ENCODE measurements at regions not wholly inside any gene's neighbourhood (a gene's known extent, or its start where the extent isn't known, plus 50 kb on each side); places are given as distances from the start of the nearest gene placed in this dataset.

DNA sequence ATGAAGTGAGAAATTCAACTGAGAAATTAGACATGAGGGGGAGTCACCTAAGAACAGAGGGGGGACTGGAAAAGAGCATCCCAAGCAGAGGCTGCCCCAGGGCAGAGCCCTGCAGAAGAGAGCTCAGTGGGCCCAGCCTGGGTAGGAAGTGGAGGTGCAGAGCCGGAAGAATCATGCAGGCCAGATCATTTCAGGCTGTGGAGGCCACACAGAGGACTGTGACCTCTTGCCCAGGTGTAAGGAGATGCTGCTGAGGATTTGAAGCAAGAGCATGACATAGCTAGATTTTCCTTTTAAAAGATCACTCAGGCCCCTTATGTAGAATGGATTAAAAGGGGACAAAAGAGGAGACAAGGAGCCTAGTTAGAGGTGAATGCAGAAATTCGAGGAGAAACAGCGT is 63.9 kb upstream of the SPATA13 start:
- intact Hi-C loops (cut with DNase I) = no loop called here
- no peak for TF ChIP-seq CTCF (IDR thresholded peaks at IDR 0.05)
- TF ChIP-seq POLR2A (IDR thresholded peaks at IDR 0.05) = no peak
- H3K4me1 ChIP-seq = peaks cover 6% of the 10 kb centered on the region
- DNase-seq = no peak
- no peak for ATAC-seq
- no peaks in the 10 kb centered on the region for H3K36me3 ChIP-seq (replicated peaks in 1 of 2; ENCODE audit: insufficient read depth in 1 of 2, low read depth in 2 of 2)
- WGBS, 2 donors = 80 to 92% methylated on average over 3 of the region's 3 CpGs
- H3K4me3 ChIP-seq = no peak overlapping the region
- no peaks in the 10 kb centered on the region for H3K27me3 ChIP-seq
- H3K9me3 ChIP-seq = no peaks in the 10 kb centered on the region
- H3K27ac ChIP-seq = no peak overlapping the region

DNA sequence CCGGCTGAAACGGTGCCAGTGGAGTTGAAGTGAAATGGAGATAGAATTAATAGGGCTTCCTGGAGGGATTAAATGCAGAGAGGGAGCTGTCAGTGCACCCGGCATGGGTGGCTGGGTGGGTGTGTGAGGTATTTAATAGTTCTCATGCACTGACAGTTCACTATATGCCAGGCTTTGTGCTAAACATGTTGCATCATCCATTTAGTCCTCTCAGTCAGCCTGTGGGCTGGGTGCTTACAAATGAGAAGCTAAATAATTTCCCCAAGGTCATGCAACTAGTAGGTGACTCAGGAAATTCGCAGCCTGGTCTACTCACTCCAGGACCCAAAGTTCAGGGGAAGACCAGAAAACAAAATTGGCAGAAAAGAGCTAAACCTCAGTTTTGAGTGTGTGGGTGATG is 63.5 kb upstream of the SPATA13 start:
- H3K27me3 ChIP-seq = no peaks in the 10 kb centered on the region

GRCh38 chr13:24097667-24098066 is 62.9 kb upstream of the SPATA13 start:
- H3K27me3 ChIP-seq = no peaks in the 10 kb centered on the region
- peaks cover 6% of the 10 kb centered on the region for H3K4me1 ChIP-seq
- intact Hi-C loops (cut with DNase I) = no loop called here

More for the DNA sequence above, 63.5 kb upstream of the SPATA13 start:
- peak in 1 of 4 donors; percentile 17 for DNase-seq
- Histone ChIP-seq H3K9me3 (no peaks in the 10 kb centered on the region), H3K4me3 (no peak overlapping the region), H3K36me3 (replicated peaks in 1 of 2; ENCODE audit: insufficient read depth in 1 of 2, low read depth in 2 of 2) (no peaks in the 10 kb centered on the region), H3K4me1 (peaks cover 6% of the 10 kb centered on the region), H3K27ac (no peak overlapping the region)
- 62 to 70% methylated on average over 4 of the region's 4 CpGs for WGBS, 2 donors
- intact Hi-C loops (cut with DNase I) = no loop called here
- ATAC-seq = peak; percentile 55
- TF ChIP-seq CTCF (IDR thresholded peaks at IDR 0.05) = no peak

DNA sequence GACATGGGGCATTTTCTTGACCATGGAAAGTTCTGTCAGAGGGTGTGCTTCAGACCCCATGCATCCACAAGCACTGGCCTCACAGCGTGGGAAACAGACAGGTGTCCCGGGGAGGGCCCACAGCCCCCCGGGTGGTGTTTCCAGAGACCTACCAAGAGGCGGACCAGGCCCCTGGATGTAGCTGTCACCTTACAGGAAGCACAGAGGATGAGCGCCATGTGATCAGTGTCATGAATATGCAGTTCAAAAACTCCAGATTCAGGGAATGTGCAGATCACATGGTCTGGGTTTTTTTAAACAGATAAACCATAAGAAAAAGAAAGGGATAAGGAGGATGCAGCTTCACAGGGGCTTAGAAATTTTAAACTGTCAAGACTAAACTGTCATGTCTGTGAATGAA is 61.0 kb upstream of the SPATA13 start:
- intact Hi-C loops (cut with DNase I) = no loop called here
- peaks cover 6% of the 10 kb centered on the region for H3K4me1 ChIP-seq
- no peaks in the 10 kb centered on the region for H3K36me3 ChIP-seq (replicated peaks in 1 of 2; ENCODE audit: insufficient read depth in 1 of 2, low read depth in 2 of 2)
- no peaks in the 10 kb centered on the region for H3K9me3 ChIP-seq
- no peak overlapping the region for H3K4me3 ChIP-seq
- ATAC-seq = no peak
- TF ChIP-seq CTCF (IDR thresholded peaks at IDR 0.05) (no peak), POLR2A (IDR thresholded peaks at IDR 0.05) (no peak)
- H3K27me3 ChIP-seq = no peaks in the 10 kb centered on the region
- no peak overlapping the region for H3K27ac ChIP-seq
- DNase-seq = no peak
- WGBS, 2 donors = 50 to 57% methylated on average over 4 to 5 of the region's 5 CpGs

More at GRCh38 chr13:24097667-24098066, 62.9 kb upstream of the SPATA13 start:
- no peak for DNase-seq
- no peaks in the 10 kb centered on the region for H3K9me3 ChIP-seq
- WGBS, 2 donors = 72 to 87% methylated on average over 6 of the region's 6 CpGs
- no peak for TF ChIP-seq POLR2A (IDR thresholded peaks at IDR 0.05)
- TF ChIP-seq CTCF (IDR thresholded peaks at IDR 0.05) = no peak
- H3K27ac ChIP-seq = no peak overlapping the region
- no peaks in the 10 kb centered on the region for H3K36me3 ChIP-seq (replicated peaks in 1 of 2; ENCODE audit: insufficient read depth in 1 of 2, low read depth in 2 of 2)
- H3K4me3 ChIP-seq = no peak overlapping the region
- no peak for ATAC-seq

DNA sequence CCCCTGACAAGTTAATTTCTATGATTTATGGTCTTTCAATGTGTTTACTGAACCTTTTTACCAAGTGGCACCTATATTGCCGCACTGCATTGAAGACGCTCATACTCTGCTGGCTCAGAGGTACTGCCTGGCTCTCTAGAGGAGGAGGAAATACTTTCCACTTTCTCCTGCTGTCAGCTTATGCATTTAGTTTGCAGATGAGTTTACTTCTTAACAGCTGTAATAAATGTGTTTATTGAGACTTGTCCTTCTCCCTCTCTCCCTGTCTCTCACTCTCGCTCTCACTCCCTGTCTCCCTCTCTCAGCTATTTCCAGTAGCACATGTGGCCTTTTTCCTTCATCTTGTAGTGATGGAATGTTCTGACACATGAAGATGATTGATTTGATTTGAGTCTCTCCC is 60.3 kb upstream of the SPATA13 start:
- ATAC-seq (no peak), DNase-seq (no peak)
- no peak overlapping the region for H3K4me3 ChIP-seq
- 58 to 81% methylated on average over 3 of the region's 3 CpGs for WGBS, 2 donors
- intact Hi-C loops (cut with DNase I) = no loop called here
- no peak overlapping the region for H3K27ac ChIP-seq
- H3K9me3 ChIP-seq = no peaks in the 10 kb centered on the region
- no peak for TF ChIP-seq CTCF (IDR thresholded peaks at IDR 0.05)
- no peak for TF ChIP-seq POLR2A (IDR thresholded peaks at IDR 0.05)
- H3K27me3 ChIP-seq = no peaks in the 10 kb centered on the region
- H3K36me3 ChIP-seq (replicated peaks in 1 of 2; ENCODE audit: insufficient read depth in 1 of 2, low read depth in 2 of 2) = no peaks in the 10 kb centered on the region
- peaks cover 6% of the 10 kb centered on the region for H3K4me1 ChIP-seq
